NCI-H187 (cell line): ENCODE measurements at regions not wholly inside any gene's neighbourhood (a gene's known extent, or its start where the extent isn't known, plus 50 kb on each side); places are given as distances from the start of the nearest gene placed in this dataset.
"Not testable (repeated sequence)": the region's sequence is repeated elsewhere in the genome, so short reads cannot be mapped to it uniquely, and the experiment has no call there.

ENCODE experiments used
- DNase-seq, 2 experiments: peaks; one replicate each; lab custom pipeline; 2025; lab: John Stamatoyannopoulos, UW

DNA sequence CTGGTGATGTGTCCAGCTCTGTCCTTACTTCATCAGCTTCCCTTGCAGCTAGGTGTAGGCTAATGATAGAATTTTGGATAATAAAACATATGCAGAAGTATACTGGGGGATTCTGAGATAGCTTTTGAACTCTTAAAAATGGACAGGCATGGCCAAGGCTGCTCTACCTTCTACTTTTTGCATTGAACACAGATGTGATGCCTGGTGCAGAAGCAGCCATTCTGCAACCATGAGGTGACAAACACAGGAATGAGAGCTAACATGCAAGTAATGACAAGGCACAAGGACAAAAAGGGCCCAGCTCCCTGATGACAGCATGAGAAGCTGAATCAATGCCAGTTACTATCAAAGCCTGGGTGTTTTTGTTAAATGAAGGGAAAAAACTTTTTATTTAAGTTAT is 686.5 kb upstream of the AUTS2 start:
- no peak for DNase-seq

DNA sequence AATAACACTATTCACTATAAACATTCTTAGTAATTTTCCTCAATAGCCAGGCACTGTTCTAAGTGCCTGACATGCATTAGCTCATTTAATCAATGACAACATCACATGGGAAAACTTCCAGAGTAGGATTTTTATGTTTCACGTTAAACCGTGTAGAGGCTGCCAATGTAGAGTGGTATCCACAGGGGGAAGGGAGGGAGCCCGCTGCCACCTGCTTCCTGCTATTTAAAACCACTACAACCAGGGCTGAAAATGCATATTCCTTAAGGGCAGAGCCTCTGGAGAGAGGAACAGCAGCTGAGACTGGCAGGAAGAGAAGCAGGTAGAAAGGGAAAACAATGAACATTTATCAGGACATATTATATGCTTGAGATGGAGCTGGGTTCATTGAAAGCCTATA is 684.3 kb upstream of the AUTS2 start:
- peak in 1 of 2 experiments; percentile 14 for DNase-seq

DNA sequence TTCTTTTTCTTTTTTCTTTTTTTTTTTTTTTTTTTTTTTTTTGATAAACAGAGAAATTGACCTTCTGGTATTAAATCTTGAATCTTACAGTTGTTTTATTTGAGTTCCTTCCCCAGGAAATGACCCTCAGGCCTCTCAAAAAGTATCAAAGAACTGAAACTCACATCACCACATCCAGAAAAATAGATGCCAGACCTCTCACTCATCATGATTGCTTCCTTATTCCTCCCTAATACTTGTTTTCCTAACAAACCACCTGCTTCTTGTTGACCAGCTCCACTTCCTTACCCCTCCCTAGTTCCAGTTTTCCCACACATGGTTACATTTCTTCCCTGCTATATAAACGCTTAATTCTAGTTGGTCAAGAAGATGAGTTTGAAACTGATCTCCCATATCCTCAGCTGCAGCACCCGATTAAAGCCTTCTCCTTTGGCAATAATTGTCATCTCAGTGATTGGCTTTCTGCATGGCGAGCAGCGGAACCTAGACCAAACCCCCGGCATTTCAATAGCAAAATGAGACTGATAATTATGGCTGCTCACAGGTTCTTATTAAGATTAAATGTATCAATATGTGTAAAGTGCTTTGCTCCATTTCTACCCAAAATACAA is 681.1 kb upstream of the AUTS2 start:
- DNase-seq: no peak

DNA sequence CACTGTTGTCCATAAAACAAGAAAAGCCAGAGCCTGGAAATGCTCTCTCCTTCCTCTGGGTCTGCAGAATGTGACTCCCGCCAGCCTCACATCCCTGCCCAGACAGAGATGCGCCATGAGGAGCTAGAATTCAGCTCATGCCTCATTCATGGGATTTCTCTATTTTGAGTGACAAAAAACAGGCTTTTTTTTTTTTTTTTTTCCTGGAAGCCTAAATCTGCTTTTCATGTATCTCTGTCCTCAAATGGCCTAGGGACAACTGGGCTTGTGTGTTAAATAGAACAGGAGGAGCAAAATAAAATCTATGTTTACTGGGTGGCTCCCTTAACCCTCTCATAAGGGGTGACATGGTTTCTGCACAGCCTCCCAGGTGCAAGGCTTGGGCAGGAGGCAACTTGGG is 679.7 kb upstream of the AUTS2 start:
- no peak for DNase-seq

DNA sequence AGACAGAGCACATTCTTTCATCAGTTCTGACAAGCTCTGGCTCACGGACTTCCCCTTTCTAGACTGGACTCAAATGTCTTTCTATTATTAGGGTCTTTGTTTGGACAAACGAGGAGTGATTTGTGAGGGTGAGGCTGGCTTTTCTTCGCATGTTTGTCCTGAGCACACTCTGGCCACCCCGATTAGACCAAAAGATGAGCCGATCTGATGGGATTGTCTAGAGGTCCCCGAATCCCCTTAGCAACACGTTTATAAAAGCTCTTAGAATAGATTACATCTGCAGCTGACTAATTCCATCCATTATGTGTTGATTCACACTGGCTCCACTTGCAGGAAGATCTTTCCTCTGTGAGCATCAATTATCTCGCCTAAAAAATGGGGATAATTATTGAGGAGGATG is 675.4 kb upstream of the AUTS2 start:
- no peak for DNase-seq

DNA sequence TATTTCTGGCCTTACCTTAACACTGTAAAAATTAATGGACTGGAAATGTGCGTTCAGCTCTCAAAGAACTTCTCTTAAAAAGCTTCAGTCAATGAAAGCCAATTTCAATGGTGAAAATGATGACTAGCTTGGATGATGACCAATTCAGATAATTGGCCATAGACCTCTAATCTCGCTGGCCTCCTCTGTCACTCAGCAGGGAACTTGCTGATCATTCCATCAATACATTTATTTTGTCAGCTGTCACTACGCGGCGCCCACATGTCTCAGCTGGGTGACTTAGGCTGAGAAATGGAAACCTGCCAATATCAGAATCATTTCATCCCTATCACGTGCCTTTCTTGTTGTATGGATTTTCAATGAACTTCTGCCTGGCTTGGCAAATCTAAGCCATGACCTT is 673.0 kb upstream of the AUTS2 start:
- DNase-seq: peak; percentile 29 to 41

DNA sequence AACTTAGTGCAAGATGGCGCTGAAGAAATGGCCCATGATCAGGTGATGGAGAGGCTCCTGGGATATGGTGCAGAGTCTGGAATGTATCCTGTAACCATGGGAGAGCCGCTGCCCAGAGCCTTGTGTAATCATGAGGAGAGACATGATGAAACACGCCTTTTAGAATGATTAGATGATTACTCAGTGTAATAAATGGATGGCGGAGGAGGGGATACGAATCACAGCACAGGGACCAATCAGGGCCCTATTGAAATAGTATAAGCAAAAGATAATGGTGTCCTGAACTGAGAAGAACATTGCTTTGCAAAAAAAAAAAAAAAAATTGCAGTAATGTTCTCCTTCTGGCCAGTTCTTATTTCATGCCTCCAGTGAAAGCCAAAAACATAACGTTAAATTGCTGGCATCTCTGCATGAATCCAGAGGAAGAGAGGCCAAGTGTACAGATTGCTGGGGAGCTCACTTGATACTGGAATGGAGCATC is 668.5 kb upstream of the AUTS2 start:
- no peak for DNase-seq

DNA sequence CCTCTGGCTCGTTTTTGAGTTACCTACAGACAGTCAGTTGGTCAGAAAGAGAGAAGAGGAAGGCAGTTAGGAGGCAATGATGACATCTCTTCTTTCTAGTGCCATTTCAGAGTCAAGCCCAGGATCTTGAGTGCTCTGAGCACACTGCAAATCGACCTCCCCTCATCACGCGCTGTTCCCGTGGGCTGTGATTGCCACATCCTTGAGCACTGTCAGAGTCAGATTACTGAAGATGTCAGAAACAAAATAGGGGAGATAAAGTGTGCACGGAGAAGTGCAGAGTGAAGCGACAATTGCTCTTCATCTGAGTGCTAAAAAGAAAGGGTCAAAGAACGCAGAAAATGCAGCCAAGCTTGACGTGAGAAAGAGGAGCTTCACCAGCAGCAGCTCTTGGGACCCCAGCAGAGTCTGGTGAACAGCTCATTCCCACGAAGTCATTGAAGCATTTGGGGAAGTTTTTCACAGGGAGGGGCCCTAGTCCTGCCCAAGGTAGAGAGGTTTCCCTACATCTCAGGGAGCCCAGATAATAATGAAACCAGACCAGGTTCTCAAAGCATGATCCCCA is 661.7 kb upstream of the AUTS2 start:
- DNase-seq: peak; percentile 35 to 36

DNA sequence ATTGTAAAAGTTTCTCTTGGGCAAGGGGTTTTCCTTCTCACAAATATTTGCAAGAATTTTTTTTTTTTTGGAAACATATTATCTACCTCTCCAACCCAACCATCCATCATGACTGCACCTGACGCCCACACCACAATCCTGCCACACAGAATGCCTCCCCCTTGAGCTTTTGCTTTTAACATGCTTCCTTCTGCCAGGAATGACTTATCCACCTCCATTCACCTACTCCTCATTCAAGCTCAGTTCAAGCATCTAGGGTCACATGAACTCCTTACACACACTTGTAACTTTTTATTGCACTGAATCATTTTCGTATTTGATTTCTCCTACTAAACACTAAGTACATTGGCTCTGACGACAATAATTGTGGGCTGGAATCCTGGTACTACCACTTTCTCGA is 660.1 kb upstream of the AUTS2 start:
- DNase-seq: no peak

DNA sequence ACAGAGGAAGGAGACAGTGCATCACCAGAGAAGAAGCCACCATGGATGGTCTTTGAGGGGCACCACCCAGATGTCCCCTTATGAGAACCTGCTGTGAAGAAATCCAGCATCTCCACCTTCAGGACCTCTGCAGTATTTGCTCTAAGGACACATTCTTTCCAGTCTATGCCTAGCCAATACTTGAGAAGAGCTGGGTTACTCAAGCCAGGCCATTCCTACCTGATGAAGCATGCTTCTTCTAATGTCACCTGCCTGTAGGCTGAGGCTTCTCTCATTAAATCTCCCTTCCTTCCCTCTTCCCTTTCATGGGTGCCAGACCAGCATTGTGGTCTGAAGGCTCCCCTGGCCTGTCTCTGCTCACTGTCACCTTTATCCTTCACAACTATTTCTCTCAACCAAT is 654.5 kb upstream of the AUTS2 start:
- no peak for DNase-seq

DNA sequence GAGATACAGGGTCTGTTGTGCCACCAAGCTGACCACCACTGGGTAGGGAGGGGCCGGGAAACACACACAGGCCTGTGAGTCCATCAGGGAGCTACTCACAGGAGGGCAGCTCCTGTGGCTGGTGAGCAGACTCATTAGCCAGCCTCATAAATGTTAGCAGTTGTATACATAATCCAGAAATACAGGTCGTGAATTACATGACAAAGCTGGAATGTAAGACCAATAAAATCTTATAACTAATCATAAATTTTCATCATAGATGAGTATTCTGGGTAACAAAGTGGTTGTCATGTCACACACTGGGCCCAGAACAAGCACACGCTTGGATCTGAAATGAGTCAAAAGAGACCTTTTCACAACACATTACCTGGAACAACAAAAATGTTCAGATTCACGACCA is 642.6 kb upstream of the AUTS2 start:
- no peak for DNase-seq

DNA sequence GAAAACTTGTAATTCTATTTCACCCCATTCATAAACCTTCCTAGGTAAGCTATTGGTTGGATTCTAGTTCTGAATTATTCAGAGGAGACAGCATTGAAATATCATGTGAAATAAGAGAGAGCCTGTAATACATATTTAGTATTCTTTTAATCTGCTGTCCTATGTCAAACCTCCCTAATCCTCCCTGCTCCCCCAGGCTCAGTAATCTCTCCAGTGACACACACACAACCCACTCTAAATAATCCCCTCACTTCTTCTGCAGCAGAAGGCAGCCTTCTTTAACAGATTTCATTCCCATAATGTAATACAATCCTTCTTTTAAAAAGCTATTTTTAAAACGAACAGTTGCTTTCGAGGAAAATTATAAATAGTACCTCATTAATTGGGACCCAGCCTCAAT is 639.7 kb upstream of the AUTS2 start:
- no peak for DNase-seq

DNA sequence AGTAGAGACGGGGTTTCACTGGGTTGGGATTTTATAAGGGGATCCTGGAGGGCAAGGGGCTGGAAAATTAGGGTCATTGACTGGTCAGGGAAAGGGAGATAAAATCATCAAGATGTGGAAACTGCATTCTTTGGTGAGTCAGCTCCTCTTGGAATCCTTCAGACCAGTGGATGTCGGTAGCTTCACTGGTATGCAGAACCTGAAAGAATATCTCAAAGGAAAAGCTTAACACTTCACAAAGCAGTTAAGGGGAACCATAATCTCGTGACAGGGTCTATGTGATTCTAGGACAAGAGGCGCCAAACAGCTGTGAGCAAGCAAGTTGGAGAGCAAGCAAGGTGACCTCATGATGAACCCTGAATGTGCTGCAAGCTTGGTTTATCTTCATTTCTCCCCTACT is 634.7 kb upstream of the AUTS2 start:
- DNase-seq: no peak

DNA sequence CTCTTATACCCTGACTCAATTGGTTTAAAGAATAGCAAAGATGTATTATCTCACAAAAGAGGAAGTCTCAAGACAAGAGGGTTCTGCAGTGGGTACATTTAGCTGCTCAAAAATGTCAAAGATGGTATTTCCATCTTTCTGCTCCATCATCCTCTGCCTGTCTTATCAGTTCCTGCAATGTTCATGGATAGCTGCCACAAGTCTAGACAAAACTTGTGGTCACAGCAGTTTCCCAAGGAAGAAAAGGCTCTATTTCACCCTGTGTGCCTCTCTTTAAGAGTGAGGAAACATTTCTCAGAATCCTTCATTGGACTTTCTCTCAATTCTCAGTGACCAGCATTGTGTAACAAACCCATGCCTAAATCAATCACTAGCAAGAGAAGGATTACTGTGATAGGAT is 634.2 kb upstream of the AUTS2 start:
- no peak for DNase-seq

DNA sequence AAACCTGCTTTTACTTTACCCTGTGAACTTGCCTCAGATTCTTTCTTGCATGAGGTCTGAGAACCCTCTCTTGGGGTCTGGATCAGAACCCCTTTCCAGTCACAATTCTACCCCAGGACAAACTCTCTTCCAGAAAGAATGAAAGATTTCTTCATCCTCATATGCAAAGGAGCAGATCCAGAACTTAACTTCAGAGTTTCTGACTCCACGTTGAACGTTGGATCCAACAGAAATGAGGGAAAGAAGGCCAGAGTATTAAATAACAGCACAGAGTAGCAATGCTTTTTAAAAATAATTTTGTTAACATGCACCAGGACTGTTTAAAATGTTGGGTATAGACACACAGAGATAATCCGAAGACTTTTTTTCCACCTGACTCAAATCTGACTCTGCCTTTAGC is 632.9 kb upstream of the AUTS2 start:
- DNase-seq: no peak

DNA sequence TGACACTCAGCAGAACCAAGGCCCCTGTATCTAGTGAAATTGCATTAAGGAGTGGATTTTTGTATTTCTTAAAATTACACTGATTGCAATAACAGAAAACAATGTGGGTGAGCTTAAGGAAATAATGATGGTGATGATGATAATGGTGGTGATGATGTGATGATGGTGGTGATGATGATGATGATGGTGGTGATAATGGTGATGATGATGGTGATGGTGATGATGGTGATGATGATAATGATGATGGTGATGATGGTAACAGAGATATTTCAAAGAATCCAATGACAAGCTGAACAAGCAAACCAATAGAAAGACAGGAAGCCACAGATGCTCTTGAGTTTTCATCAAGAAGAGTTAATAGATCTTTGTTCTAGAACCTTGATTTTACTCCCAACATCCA is 630.7 kb upstream of the AUTS2 start:
- no peak for DNase-seq

DNA sequence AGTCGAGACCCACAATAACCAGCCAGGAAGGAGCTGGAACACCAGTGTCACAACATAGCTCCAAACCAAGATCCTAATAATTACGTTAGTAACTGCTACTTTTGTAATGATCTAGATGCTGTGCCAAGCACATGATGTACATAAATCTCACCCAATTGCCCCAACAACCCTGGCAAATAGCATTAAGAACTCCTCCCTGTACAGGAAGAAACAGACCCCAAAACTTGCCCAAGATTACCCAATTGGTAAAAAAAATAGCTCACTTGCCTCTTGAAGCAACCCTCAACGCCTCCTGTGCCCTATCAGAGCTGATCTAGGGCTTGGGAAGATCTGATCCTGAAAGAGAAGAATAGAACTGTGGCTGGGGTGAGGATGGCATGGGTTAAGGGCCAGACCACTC is 628.7 kb upstream of the AUTS2 start:
- DNase-seq: no peak

DNA sequence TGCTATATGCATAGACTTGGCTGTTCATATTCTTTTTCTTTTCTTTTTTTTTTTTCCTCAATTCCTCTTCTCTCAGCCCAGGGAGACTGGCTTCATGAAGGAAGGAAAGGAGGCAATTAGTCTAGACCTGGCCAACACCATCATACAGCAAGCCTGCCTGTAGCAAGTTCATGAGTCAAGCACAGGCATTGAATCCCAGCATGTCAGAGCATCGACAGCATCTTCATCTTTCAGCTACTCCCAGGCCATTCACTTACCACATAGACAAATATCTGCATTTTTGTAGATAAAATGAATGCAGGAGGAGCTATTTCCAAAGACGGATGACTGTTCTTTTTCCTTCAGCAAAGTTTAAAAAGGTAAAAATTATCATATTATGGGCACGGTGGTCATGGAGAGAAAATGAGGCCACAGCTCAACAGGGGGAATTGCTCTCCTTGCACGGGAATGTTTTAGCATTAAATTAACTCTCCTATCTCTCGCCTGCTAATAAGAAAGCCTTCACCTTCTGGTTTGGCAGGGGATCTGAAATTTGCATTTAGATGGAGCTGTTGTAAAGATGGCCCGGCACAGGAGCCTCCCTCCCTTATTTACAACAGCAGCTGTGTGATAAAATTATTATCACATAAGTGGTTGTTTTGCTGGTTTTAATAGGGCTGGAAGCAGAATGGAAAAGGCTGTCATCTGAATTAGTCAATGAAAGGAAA is 626.5 kb upstream of the AUTS2 start:
- DNase-seq: no peak

DNA sequence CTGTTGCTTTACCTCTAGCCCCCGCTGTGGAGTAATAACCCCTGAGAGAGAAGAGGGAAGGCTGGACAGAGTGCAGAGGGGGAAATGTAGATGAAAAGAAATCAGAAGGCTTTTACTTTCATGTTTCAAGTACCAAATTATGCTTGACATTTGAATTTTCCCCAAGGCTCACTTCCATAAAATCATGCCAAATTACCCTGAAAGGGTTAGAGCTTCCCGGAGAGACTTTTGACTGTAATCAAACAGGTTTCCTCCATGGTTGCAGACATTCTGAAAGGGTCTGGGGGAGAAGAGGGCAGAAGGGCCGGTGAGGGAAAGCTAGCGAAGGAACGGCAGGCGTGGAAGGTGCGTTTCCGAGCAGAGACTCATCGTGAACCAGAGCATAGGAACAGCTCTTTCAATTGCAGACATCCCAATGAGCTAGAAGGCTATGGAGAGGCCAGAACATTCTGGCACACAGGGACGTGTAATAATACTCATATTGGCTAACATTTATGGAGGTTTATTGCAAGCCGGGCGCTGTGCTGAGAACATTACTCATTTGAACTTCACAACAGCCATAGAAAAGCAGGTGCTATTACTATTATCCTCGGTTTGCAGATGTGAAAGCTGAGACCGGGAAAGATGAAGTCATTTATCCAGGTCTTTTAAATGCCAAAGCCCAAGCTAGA is 620.8 kb upstream of the AUTS2 start:
- DNase-seq: peak in 1 of 2 experiments; percentile 34

DNA sequence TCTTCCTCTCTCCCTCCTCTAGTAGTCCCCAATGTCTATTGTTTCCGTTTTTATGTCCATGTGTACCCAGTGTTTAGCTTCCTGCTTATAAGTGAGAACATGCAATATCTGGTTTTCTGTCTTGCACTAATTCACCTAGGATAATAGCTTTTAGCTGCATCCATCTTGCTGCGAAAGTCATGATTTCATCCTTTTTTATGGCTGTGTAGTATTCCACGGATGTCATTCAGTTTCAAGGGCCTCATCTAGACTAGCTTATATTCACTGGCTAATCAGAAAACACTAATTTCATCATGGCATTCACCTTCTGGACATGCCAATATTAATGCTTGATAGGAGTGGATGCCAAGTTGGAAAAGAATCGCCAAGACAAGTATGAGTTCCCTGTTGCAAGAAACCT is 619.6 kb upstream of the AUTS2 start:
- no peak for DNase-seq

DNA sequence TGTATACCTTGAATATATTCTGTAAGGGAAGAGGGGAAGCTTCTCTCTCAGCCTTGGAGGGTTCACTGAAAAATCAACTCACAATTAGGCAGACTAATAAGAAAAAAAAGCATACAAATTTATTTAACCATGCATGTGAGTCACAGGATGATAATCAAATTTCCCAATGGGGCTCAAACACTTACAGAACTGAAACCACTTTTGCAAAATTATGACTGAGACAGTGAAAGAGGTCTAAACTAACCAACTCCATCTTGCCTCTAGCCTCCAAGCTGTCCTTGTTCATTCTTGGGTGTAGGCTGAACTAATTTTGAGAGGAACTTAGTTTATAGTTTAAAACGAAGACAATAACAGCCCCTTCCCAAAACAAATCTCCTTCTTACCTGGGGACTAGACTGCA is 618.3 kb upstream of the AUTS2 start:
- no peak for DNase-seq

DNA sequence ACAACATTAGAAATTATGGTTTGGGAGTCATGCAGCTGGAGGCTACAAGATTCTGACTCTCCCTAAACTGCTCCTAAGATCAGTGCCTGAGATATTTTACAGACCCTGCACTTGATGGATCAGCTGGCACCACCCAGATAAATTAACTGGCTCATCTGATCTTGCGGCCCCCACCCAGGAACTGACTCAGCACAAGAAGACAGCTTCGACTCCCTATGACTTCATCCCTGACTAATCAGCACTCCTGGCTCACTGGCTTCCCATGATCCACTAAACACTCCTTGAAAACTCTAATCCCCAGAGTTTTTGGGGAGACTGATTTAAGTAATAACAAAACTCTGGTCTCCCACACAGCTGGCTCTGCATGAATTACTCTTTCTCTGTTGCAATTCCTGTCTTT is 617.8 kb upstream of the AUTS2 start:
- not testable (repeated sequence) for DNase-seq

DNA sequence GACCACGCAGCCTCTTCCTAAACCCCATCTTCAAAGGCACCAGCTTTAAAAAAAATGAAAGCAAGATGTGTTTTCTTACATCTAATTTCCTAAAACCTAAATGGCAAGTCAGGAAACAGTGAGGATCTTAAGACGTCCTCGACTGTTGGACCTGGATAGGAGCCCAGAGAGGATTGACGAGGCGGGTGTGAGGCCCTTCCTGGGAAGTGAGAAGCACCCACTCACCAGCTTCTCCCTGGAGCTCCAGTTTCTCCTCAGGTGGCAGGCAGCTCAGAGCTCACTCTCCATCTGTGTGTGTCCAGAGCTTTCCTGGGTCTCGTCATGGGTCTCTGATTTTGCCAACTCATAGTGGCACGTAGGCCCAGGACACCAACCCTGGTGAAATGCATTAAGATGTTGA is 614.0 kb upstream of the AUTS2 start:
- DNase-seq: no peak
